ENCODE measurements at regions not wholly inside any gene's neighbourhood (a gene's known extent, or its start where the extent isn't known, plus 50 kb on each side); places are given as distances from the start of the nearest gene placed in this dataset.

GRCh38 chr12:92432724-92433441, 269.9 kb upstream of the PLEKHG7 start (continued):
- TF ChIP-seq NR2C2 (IDR thresholded peaks at IDR 0.05; ENCODE audit: borderline replicate concordance, control insufficient read depth, insufficient read length, low read depth) (no peak), ETV6 (conservative IDR thresholded peaks at IDR 0.05 in 1 of 2, IDR thresholded peaks at IDR 0.05 in 1 of 2; ENCODE audit: borderline replicate concordance in 1 of 2, low read depth in 1 of 2) (peak in 1 of 2 experiments; percentile 76; a peak in 2 of 4 replicates), NR2F1 (conservative IDR thresholded peaks at IDR 0.05) (no peak), MEF2A (IDR thresholded peaks at IDR 0.05; ENCODE audit: insufficient read depth, low read depth, low read length) (no peak), PML (IDR thresholded peaks at IDR 0.05; ENCODE audit: low read length) (peak; percentile 51; the same call in 1 of the 2 replicates), EGR1 (IDR thresholded peaks at IDR 0.05; ENCODE audit: borderline replicate concordance in 1 of 2, low read depth in 2 of 2, low read length in 2 of 2) (no peak), CBFB (IDR thresholded peaks at IDR 0.05; ENCODE audit: low read depth) (no peak), HDGF (IDR thresholded peaks at IDR 0.05) (peak; percentile 39; the same call in 1 of the 2 replicates), NFIC (IDR thresholded peaks at IDR 0.05; ENCODE audit: low read depth, low read length) (peak; percentile 84), NFYB (IDR thresholded peaks at IDR 0.05; ENCODE audit: insufficient read depth, low read depth, low read length) (no peak), KLF5 (IDR thresholded peaks at IDR 0.05; ENCODE audit: partially characterized antibody) (no peak), RBBP5 (conservative IDR thresholded peaks at IDR 0.05) (no peak), EZH2 (IDR thresholded peaks at IDR 0.05; ENCODE audit: borderline replicate concordance, control insufficient read depth, low read depth, low read length) (no peak), CUX1 (IDR thresholded peaks at IDR 0.05; ENCODE audit: insufficient replicate concordance, low read depth, low read length) (no peak), ZNF622 (IDR thresholded peaks at IDR 0.05) (no peak)
- TF ChIP-seq, protein P1, sequence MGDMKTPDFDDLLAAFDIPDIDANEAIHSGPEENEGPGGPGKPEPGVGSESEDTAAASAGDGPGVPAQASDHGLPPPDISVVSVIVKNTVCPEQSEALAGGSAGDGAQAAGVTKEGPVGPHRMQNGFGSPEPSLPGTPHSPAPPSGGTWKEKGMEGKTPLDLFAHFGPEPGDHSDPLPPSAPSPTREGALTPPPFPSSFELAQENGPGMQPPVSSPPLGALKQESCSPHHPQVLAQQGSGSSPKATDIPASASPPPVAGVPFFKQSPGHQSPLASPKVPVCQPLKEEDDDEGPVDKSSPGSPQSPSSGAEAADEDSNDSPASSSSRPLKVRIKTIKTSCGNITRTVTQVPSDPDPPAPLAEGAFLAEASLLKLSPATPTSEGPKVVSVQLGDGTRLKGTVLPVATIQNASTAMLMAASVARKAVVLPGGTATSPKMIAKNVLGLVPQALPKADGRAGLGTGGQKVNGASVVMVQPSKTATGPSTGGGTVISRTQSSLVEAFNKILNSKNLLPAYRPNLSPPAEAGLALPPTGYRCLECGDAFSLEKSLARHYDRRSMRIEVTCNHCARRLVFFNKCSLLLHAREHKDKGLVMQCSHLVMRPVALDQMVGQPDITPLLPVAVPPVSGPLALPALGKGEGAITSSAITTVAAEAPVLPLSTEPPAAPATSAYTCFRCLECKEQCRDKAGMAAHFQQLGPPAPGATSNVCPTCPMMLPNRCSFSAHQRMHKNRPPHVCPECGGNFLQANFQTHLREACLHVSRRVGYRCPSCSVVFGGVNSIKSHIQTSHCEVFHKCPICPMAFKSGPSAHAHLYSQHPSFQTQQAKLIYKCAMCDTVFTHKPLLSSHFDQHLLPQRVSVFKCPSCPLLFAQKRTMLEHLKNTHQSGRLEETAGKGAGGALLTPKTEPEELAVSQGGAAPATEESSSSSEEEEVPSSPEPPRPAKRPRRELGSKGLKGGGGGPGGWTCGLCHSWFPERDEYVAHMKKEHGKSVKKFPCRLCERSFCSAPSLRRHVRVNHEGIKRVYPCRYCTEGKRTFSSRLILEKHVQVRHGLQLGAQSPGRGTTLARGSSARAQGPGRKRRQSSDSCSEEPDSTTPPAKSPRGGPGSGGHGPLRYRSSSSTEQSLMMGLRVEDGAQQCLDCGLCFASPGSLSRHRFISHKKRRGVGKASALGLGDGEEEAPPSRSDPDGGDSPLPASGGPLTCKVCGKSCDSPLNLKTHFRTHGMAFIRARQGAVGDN (IDR thresholded peaks at IDR 0.05) = peak; percentile 89
- TF ChIP-seq, protein P2, sequence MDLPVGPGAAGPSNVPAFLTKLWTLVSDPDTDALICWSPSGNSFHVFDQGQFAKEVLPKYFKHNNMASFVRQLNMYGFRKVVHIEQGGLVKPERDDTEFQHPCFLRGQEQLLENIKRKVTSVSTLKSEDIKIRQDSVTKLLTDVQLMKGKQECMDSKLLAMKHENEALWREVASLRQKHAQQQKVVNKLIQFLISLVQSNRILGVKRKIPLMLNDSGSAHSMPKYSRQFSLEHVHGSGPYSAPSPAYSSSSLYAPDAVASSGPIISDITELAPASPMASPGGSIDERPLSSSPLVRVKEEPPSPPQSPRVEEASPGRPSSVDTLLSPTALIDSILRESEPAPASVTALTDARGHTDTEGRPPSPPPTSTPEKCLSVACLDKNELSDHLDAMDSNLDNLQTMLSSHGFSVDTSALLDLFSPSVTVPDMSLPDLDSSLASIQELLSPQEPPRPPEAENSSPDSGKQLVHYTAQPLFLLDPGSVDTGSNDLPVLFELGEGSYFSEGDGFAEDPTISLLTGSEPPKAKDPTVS (IDR thresholded peaks at IDR 0.05; ENCODE audit: low read depth, low read length) = no peak
- TF ChIP-seq, protein P3, sequence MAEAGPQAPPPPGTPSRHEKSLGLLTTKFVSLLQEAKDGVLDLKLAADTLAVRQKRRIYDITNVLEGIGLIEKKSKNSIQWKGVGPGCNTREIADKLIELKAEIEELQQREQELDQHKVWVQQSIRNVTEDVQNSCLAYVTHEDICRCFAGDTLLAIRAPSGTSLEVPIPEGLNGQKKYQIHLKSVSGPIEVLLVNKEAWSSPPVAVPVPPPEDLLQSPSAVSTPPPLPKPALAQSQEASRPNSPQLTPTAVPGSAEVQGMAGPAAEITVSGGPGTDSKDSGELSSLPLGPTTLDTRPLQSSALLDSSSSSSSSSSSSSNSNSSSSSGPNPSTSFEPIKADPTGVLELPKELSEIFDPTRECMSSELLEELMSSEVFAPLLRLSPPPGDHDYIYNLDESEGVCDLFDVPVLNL (IDR thresholded peaks at IDR 0.05; ENCODE audit: low read depth, low read length) = no peak

Measured in GM12878 (cell line).